Heart left ventricle (tissue), 16 donors: ENCODE measurements at regions not wholly inside any gene's neighbourhood (a gene's known extent, or its start where the extent isn't known, plus 50 kb on each side); places are given as distances from the start of the nearest gene placed in this dataset.

ENCODE experiments used
- ATAC-seq, 4 donors: fragments of 200-7000 bp; cut with Tn5 transposase; one replicate each; pipeline ENCODE4 v1.9.1; 2020 to 2022; ENCODE audit warnings: moderate library complexity in 4 of 4, mild to moderate bottlenecking in 3 of 4, moderate number of reproducible peaks in 1 of 4
- DNase-seq, 5 donors: peaks; one replicate each; pipeline ENCODE4 v3.0.0-alpha.2; 2020
- H3K27ac ChIP-seq, 12 donors: fragments of 200-600 bp; sonication (generic) in 4 of 12; one replicate each; pipeline versions ENCODE4 v1.5.0 to v1.8.0; 2016 to 2022; ENCODE audit warnings: mild to moderate bottlenecking in 2 of 12
- H3K27me3 ChIP-seq, 9 donors: fragments of 200-600 bp; sonication (generic) in 2 of 9; one replicate each; pipeline versions ENCODE4 v1.5.1 to v1.8.0; 2016 to 2022; ENCODE audit warnings: mild to moderate bottlenecking in 3 of 9
- H3K36me3 ChIP-seq, 9 donors: fragments of 200-600 bp; sonication (generic) in 2 of 9; one replicate each; pipeline versions ENCODE4 v1.5.0 to v1.8.0; 2018 to 2022; ENCODE audit warnings: mild to moderate bottlenecking in 2 of 9
- H3K4me1 ChIP-seq, 12 donors: fragments of 200-600 bp; sonication (generic) in 4 of 12; one replicate each; pipeline versions ENCODE4 v1.5.0 to v1.8.0; 2016 to 2022; ENCODE audit warnings: mild to moderate bottlenecking in 3 of 12
- H3K4me3 ChIP-seq, 12 donors: fragments of 200-600 bp; sonication (generic) in 4 of 12; one replicate each; pipeline versions ENCODE4 v1.5.0 to v1.8.0; 2017 to 2022; ENCODE audit warnings: mild to moderate bottlenecking in 9 of 12, moderate library complexity in 4 of 12
- H3K9me3 ChIP-seq, 12 donors: fragments of 200-600 bp; sonication (generic) in 4 of 12; one replicate each; pipeline versions ENCODE4 v1.5.0 to v1.8.0; 2016 to 2022; ENCODE audit warnings: mild to moderate bottlenecking in 1 of 12
- POLR2A ChIP-seq, 2 donors: fragments of 450-650 bp; IDR thresholded peaks; one replicate each; pipeline ENCODE4 v1.6.1; 2017; ENCODE audit warnings: antibody characterized with exemption in 2 of 2, mild to moderate bottlenecking in 2 of 2, moderate library complexity in 2 of 2
- WGBS, 4 donors: extraction: QIAGEN DNeasy Blood & Tissue Kit in 2 of 4; methylation state at CpG; one replicate each; pipeline versions ENCODE4 v1.1.5 to v1.1.7; 2013 to 2018; 5-methylcytosine and 5-hydroxymethylcytosine counted together
- intact Hi-C, 10 donors: fragments of 100-400 bp; cut with DNase I; formaldehyde crosslinking; loops; one replicate each; pipeline versions ENCODE4 v1.11.1 to v1.14.2; 2022
- TF ChIP-seq, protein P1 (sequence below), 12 donors: fragments of 200-600 bp; sonication (generic) in 4 of 12; IDR thresholded peaks; one replicate each; pipeline versions ENCODE4 v1.5.0 to v1.8.0; 2018 to 2022; ENCODE audit warnings: antibody characterized with exemption in 12 of 12, mild to moderate bottlenecking in 5 of 12
- donor health status: ischemic (EF 13 %, LVEDD 7.1; RV severe dilation, severe dysfunction).
- donor health status: healthy with polysubstance abuse.
- donor health status: DM: no; HTN: yes; CAD: no.
- donor health status: DM: no; HTN: no; CAD: no.
- donor health status: ischemic (EF 25% LVEDD 6.9; RV normal size, moderate dysfunction).
- donor health status: ischemic (EF 25% LVEDD 5.7; RV mildly dilated, moderate dysfunction).
- donor health status: healthy.
- donor health status: DM: yes; HTN: yes; CAD: no.
- donor health status: ischemic (EF 35%, LVEDD 5.7; RV mildly dilated, moderate dysfunction).
- donor health status: nonischemic (EF 11% LVEDD 7.7; RV severe dilation, severe dysfunction).
- donor health status: DM: yes; HTN: yes; CAD: no.
- donor health status: PGD.
- donor health status: ischemic (EF 29% LVEDD 5.4; RV normal size, mild dysfunction).
- donor health status: nonischemic (EF 23%, LVEDD 6.1; RV moderate dilation, normal function).

GRCh38 chr5:135691044-135691443 is 112.3 kb upstream of the CXCL14 start:
- intact Hi-C loops: no loop called here

GRCh38 chr5:135690466-135690865 is 111.7 kb upstream of the CXCL14 start:
- Histone ChIP-seq H3K9me3 (no peaks in the 10 kb centered on the region), H3K27ac (no peak overlapping the region)

More at GRCh38 chr5:135691044-135691443, 112.3 kb upstream of the CXCL14 start:
- H3K9me3 ChIP-seq: no peaks in the 10 kb centered on the region
- H3K4me1 ChIP-seq: no peaks in the 10 kb centered on the region
- no peak overlapping the region for H3K27ac ChIP-seq
- H3K27me3 ChIP-seq: peaks cover 0 to 28% (median 0%) of the 10 kb centered on the region in 9 donors
- TF ChIP-seq, protein P1, sequence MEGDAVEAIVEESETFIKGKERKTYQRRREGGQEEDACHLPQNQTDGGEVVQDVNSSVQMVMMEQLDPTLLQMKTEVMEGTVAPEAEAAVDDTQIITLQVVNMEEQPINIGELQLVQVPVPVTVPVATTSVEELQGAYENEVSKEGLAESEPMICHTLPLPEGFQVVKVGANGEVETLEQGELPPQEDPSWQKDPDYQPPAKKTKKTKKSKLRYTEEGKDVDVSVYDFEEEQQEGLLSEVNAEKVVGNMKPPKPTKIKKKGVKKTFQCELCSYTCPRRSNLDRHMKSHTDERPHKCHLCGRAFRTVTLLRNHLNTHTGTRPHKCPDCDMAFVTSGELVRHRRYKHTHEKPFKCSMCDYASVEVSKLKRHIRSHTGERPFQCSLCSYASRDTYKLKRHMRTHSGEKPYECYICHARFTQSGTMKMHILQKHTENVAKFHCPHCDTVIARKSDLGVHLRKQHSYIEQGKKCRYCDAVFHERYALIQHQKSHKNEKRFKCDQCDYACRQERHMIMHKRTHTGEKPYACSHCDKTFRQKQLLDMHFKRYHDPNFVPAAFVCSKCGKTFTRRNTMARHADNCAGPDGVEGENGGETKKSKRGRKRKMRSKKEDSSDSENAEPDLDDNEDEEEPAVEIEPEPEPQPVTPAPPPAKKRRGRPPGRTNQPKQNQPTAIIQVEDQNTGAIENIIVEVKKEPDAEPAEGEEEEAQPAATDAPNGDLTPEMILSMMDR (IDR thresholded peaks at IDR 0.05): no peak
- TF ChIP-seq POLR2A (IDR thresholded peaks at IDR 0.05): no peak
- no peak for DNase-seq
- no peak for ATAC-seq
- no peak overlapping the region for H3K4me3 ChIP-seq
- no peaks in the 10 kb centered on the region for H3K36me3 ChIP-seq
- 67 to 75% (median 72%) methylated on average over 6 of the region's 6 CpGs for WGBS, 4 donors

GRCh38 chr5:135689506-135689905 is 110.7 kb upstream of the CXCL14 start:
- Histone ChIP-seq H3K27me3 (peaks cover 0 to 28% (median 0%) of the 10 kb centered on the region in 9 donors), H3K9me3 (no peaks in the 10 kb centered on the region), H3K36me3 (no peaks in the 10 kb centered on the region), H3K4me3 (no peak overlapping the region), H3K27ac (no peak overlapping the region), H3K4me1 (no peaks in the 10 kb centered on the region)
- 79 to 89% (median 87%) methylated on average over 4 of the region's 4 CpGs for WGBS, 4 donors
- intact Hi-C loops: no loop called here
- no peak for TF ChIP-seq POLR2A (IDR thresholded peaks at IDR 0.05)
- TF ChIP-seq, protein P1 (IDR thresholded peaks at IDR 0.05): no peak
- no peak for DNase-seq
- no peak for ATAC-seq

More at GRCh38 chr5:135690466-135690865, 111.7 kb upstream of the CXCL14 start:
- ATAC-seq (no peak), DNase-seq (no peak)
- peaks cover 0 to 28% (median 0%) of the 10 kb centered on the region in 9 donors for H3K27me3 ChIP-seq
- WGBS, 4 donors: 75 to 82% (median 79%) methylated on average over 2 of the region's 2 CpGs
- TF ChIP-seq, protein P1 (IDR thresholded peaks at IDR 0.05): no peak
- TF ChIP-seq POLR2A (IDR thresholded peaks at IDR 0.05): no peak
- no peak overlapping the region for H3K4me3 ChIP-seq
- H3K4me1 ChIP-seq: no peaks in the 10 kb centered on the region
- intact Hi-C loops: no loop called here
- no peaks in the 10 kb centered on the region for H3K36me3 ChIP-seq

DNA sequence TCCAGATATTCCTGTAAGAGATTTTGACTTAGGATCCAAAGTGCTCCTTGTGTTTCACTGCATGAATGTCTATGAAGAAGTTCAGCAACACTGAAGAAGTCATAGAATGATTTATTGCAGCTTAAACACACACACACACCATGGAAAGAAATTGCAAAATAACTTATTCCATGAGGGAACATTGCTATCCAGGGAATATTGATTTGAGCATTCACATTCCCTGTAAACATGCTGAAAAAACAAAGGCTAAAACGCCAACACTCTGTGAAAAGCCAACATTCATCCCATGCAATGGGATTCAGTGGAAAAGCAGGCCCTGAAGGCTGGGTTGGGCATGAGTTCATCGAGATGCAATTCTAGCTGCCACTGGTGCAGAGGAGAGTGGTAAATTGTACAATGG is 109.6 kb upstream of the CXCL14 start:
- intact Hi-C loops: no loop called here
- DNase-seq (no peak), ATAC-seq (no peak)
- H3K27ac ChIP-seq: no peak overlapping the region
- H3K36me3 ChIP-seq: no peaks in the 10 kb centered on the region
- WGBS, 4 donors: 69 to 79% (median 78%) methylated on average over 2 of the region's 2 CpGs
- TF ChIP-seq, protein P1 (IDR thresholded peaks at IDR 0.05): no peak
- no peak for TF ChIP-seq POLR2A (IDR thresholded peaks at IDR 0.05)
- no peak overlapping the region for H3K4me3 ChIP-seq
- no peaks in the 10 kb centered on the region for H3K4me1 ChIP-seq
- peaks cover 0 to 20% (median 0%) of the 10 kb centered on the region in 9 donors for H3K27me3 ChIP-seq
- H3K9me3 ChIP-seq: no peaks in the 10 kb centered on the region
